ENCODE measurements at regions not wholly inside any gene's neighbourhood (a gene's known extent, or its start where the extent isn't known, plus 50 kb on each side); places are given as distances from the start of the nearest gene placed in this dataset.

DNA sequence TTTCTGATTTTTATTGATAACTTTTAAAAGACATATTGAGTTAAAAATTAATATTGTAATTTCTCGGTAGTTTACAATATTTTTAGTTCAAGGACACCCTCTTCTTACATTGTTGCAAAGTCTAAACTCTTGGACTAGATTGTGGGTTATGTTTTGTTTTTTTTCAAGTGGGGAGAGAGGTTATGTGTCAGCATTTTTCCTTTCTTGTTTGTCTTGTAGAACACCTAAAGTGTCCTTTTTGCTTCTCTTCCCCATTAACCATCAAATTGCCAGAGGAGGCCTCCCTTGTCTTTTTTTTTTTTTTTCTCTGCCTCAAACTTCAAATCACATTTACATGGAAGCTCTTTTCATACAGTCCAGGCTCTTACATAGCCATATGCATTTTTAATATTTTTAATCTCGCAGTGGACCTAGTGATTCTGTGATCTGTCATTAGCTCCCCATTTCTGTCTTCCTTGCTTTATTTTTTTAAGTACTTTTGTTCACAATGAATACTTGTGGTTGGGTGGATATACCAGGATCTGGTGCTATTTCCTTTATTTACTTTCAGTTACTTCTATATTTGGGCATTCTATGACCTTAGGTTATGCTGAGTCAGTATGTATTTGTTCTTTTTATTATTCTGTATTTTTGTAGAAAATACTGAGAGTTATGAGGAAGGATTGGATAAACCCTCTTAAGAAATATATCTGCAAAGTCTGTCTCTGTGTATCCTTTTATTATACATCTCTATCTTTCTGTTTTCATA lies 2280.6 kb upstream of the ACO1 start:
- H2BK15ac ChIP-seq (ENCODE audit: low read length), result no peak overlapping the region
- no peak overlapping the region for H2AFZ ChIP-seq (ENCODE audit: low read length)
- no peaks in the 10 kb centered on the region for H3K79me2 ChIP-seq (ENCODE audit: control insufficient read depth in 1 of 2, insufficient read depth in 2 of 2, low read length in 2 of 2)
- no peak overlapping the region for H2BK120ac ChIP-seq (replicated peaks; ENCODE audit: low read depth, low read length)
- DNase-seq (ENCODE audit: low read depth in 1 of 2, low spot score in 2 of 2), result no peak
- TF ChIP-seq TBP (IDR thresholded peaks at IDR 0.05; ENCODE audit: low read depth, low read length) (no peak), GTF2F1 (IDR thresholded peaks at IDR 0.05; ENCODE audit: borderline replicate concordance, low read depth, low read length) (no peak), CBX8 (IDR thresholded peaks at IDR 0.05; ENCODE audit: borderline replicate concordance, low read depth, low read length) (no peak), YY1 (IDR thresholded peaks at IDR 0.05; ENCODE audit: low read depth, low read length) (no peak), BCL11A (IDR thresholded peaks at IDR 0.05; ENCODE audit: low read depth in 2 of 2, low read length in 2 of 2) (no peak)
- ChIA-PET POLR2A (ENCODE audit: partially characterized antibody) (no interaction called here), CTCF (ENCODE audit: partially characterized antibody) (no interaction called here)
- H4K5ac ChIP-seq (ENCODE audit: insufficient read length, low read depth, low read length), result no peak overlapping the region
- H2BK5ac ChIP-seq (ENCODE audit: low read depth, low read length), result no peak overlapping the region
- H4K8ac ChIP-seq (ENCODE audit: extremely low read depth, insufficient read depth, low read length), result no peak overlapping the region
- H4K20me1 ChIP-seq (replicated peaks in 1 of 2; ENCODE audit: control insufficient read depth in 1 of 2, insufficient read depth in 2 of 2, low read length in 2 of 2), result no peaks in the 10 kb centered on the region
- H3K18ac ChIP-seq (ENCODE audit: extremely low read depth, low read length), result no peak overlapping the region
- no peak overlapping the region for H3K56ac ChIP-seq (replicated peaks; ENCODE audit: insufficient read length, low read depth, low read length)
- 52% methylated on average over 2 of the region's 2 CpGs; no CpG with 5 or more reads in 1 of the 2 experiments for WGBS, 2 experiments (ENCODE audit: extremely low coverage in 1 of 2, insufficient coverage in 1 of 2, insufficient read length in 1 of 2, insufficient replicate concordance in 2 of 2, low coverage in 1 of 2, low lambda C conversion rate in 2 of 2, missing lambda C conversion rate in 1 of 2)
- no peaks in the 10 kb centered on the region; a peak in 1 of 8 replicates for H3K36me3 ChIP-seq (ENCODE audit: control insufficient read depth in 2 of 4, insufficient read depth in 4 of 4, low read length in 3 of 4)
- H3K4me2 ChIP-seq (ENCODE audit: insufficient read depth in 1 of 2, low read depth in 2 of 2, low read length in 2 of 2), result no peak overlapping the region
- H4K91ac ChIP-seq (replicated peaks; ENCODE audit: insufficient read length, low read length), result no peak overlapping the region
- H3K4ac ChIP-seq (replicated peaks; ENCODE audit: insufficient read length, low read depth, low read length), result no peak overlapping the region
- peaks cover 7 to 8% of the 10 kb centered on the region in 2 experiments; a peak in 2 of 4 replicates for H3K9me3 ChIP-seq (ENCODE audit: insufficient read depth in 2 of 2, low read depth in 1 of 2, low read length in 1 of 2)
- H3K79me1 ChIP-seq (ENCODE audit: low read depth, low read length), result no peaks in the 10 kb centered on the region
- H2BK12ac ChIP-seq (ENCODE audit: low read depth, low read length), result no peak overlapping the region
- no peak overlapping the region for H3K4me3 ChIP-seq (ENCODE audit: extremely low read depth in 1 of 4, insufficient read depth in 2 of 4, low read depth in 3 of 4, low read length in 4 of 4)
- H3K4me1 ChIP-seq (replicated peaks in 1 of 4; ENCODE audit: control insufficient read depth in 3 of 4, insufficient read depth in 4 of 4, low read length in 3 of 4), result no peaks in the 10 kb centered on the region
- H2BK20ac ChIP-seq (ENCODE audit: low read length), result no peak overlapping the region
- no peak for FAIRE-seq
- H3K27ac ChIP-seq (ENCODE audit: low read depth, low read length), result no peak overlapping the region
- H2AK5ac ChIP-seq (ENCODE audit: low read depth, low read length), result no peak overlapping the region
- no peaks in the 10 kb centered on the region for H3K23me2 ChIP-seq (ENCODE audit: low read depth, low read length)
- no peaks in the 10 kb centered on the region for H3K27me3 ChIP-seq (replicated peaks in 1 of 4; ENCODE audit: control insufficient read depth in 3 of 4, extremely low read depth in 1 of 4, insufficient read depth in 3 of 4, low read length in 3 of 4)
- no peak overlapping the region for H3K9ac ChIP-seq (replicated peaks in 1 of 4; ENCODE audit: extremely low read depth in 1 of 4, low read depth in 3 of 4, low read length in 3 of 4)
- H3K14ac ChIP-seq (ENCODE audit: insufficient read length), result no peak overlapping the region
- no peak overlapping the region for H3K23ac ChIP-seq (ENCODE audit: insufficient read length)
